GM12878 (cell line): ENCODE measurements at regions not wholly inside any gene's neighbourhood (a gene's known extent, or its start where the extent isn't known, plus 50 kb on each side); places are given as distances from the start of the nearest gene placed in this dataset.

Source experiments
- ATAC-seq: fragments of 200-7000 bp; cut with Tn5 transposase; 3 replicates; pipeline ENCODE4 v1.9.1; 2020; ENCODE audit warnings: mild to moderate bottlenecking, moderate library complexity
- BruUV-seq: library from RNA; stranded (reverse); fragments of 400-500 nt; replicated peaks from 2 replicates; lab custom pipeline; 2021; lab: Mats Ljungman, UMichigan
- CTCF ChIA-PET: fragments of 300-600 bp; sonication (Branson Sonifier 250); formaldehyde crosslinking; extraction: SDS; loops from one replicate; lab custom pipeline; 2021; ENCODE audit warnings: inconsistent platforms; lab: Yijun Ruan, JAX
- POLR2A ChIA-PET: fragments of 350-600 bp; formaldehyde crosslinking; extraction: SDS; loops from one replicate; lab custom pipeline; 2021; ENCODE audit warnings: inconsistent platforms; lab: Charles Lee
- RAD21 ChIA-PET: fragments of 300-600 bp; sonication (Branson Sonifier 250); formaldehyde crosslinking; loops from one replicate; lab custom pipeline; 2023; ENCODE audit warnings: antibody characterized with exemption; ENCODE audit not compliant: unreplicated experiment; lab: Charles Lee
- SMC1A ChIA-PET: fragments of 300-600 bp; sonication (Branson Sonifier 250); formaldehyde crosslinking; loops from one replicate; lab custom pipeline; 2023; ENCODE audit not compliant: unreplicated experiment, uncharacterized antibody; lab: Charles Lee
- DNase-seq: peaks from one replicate; pipeline ENCODE4 v3.0.0-alpha.2; 2011; ENCODE audit warnings: low read depth, low spot score
- FAIRE-seq: peaks from 3 replicates; lab custom pipeline; 2011; peaks lifted over from hg19 to GRCh38; lab: Jason Lieb, UNC
- H2AFZ ChIP-seq: 2 replicates; pipeline ENCODE4 v1.6.0; 2011; ENCODE audit warnings: low read depth, low read length, control low read depth; ENCODE audit not compliant: control insufficient read depth
- H3K27ac ChIP-seq: 2 replicates; pipeline ENCODE4 v1.5.1; 2011; ENCODE audit warnings: control low read depth; ENCODE audit not compliant: control insufficient read depth, insufficient read depth
- H3K27me3 ChIP-seq, 2 experiments: replicated peaks in 1 of 2; 2 replicates each; pipeline versions ENCODE4 v1.6.0 to v1.6.1; 2011; ENCODE audit warnings: low read length in 1 of 2; ENCODE audit not compliant: control insufficient read depth in 2 of 2, insufficient read depth in 2 of 2
- H3K36me3 ChIP-seq, 2 experiments: 2 replicates each; pipeline ENCODE4 v1.5.1; 2011; ENCODE audit warnings: low read length in 1 of 2; ENCODE audit not compliant: control insufficient read depth in 2 of 2, insufficient read depth in 2 of 2
- H3K4me1 ChIP-seq: 2 replicates; pipeline ENCODE4 v1.6.1; 2011; ENCODE audit warnings: mild to moderate bottlenecking, low read length, moderate library complexity, mixed read lengths; ENCODE audit not compliant: control insufficient read depth, insufficient read depth
- H3K4me2 ChIP-seq: 2 replicates; pipeline ENCODE4 v1.6.0; 2011; ENCODE audit warnings: control low read depth; ENCODE audit not compliant: control insufficient read depth, insufficient read depth
- H3K4me3 ChIP-seq: fragments of 200-600 bp; sonication (generic); 2 replicates; pipeline ENCODE4 v1.5.1; 2016
- H3K79me2 ChIP-seq: 2 replicates; pipeline ENCODE4 v1.6.0; 2011; ENCODE audit warnings: low read length; ENCODE audit not compliant: control insufficient read depth, insufficient read depth
- H3K9ac ChIP-seq: 2 replicates; pipeline ENCODE4 v1.8.0; 2011; ENCODE audit warnings: low read length, control low read depth, mixed read lengths; ENCODE audit not compliant: control insufficient read depth, insufficient read depth
- H3K9me3 ChIP-seq: replicated peaks from 3 replicates; pipeline ENCODE4 v1.5.1; 2011; ENCODE audit warnings: mild to moderate bottlenecking, low read length; ENCODE audit not compliant: control insufficient read depth, insufficient read depth
- H4K20me1 ChIP-seq: 2 replicates; pipeline ENCODE4 v1.6.0; 2011; ENCODE audit not compliant: control insufficient read depth, insufficient read depth
- BHLHE40 ChIP-seq, 2 experiments: fragments of 450-650 bp in 1 of 2; IDR thresholded peaks; 2 replicates each; pipeline ENCODE4 v1.6.1; 2011 to 2017; ENCODE audit warnings: low read depth in 2 of 2, borderline replicate concordance in 1 of 2, improper control_type of control experiment in 1 of 2, low read length in 1 of 2, mild to moderate bottlenecking in 1 of 2
- CTCF ChIP-seq, 3 experiments: IDR thresholded peaks in 2 of 3; conservative IDR thresholded peaks in 1 of 3; 2 replicates each; pipeline ENCODE4 v1.5.1; 2011; ENCODE audit warnings: low read depth in 3 of 3, low read length in 3 of 3, mild to moderate bottlenecking in 3 of 3, control low read depth in 2 of 3, moderate library complexity in 2 of 3, inconsistent platforms in 1 of 3, mixed read lengths in 1 of 3; ENCODE audit not compliant: control insufficient read depth in 2 of 3, insufficient read depth in 1 of 3; ENCODE audit errors: extremely low read depth in 1 of 3
- DPF2 ChIP-seq: fragments of 450-650 bp; IDR thresholded peaks from 2 replicates; pipeline ENCODE4 v1.6.1; 2017; ENCODE audit warnings: mild to moderate bottlenecking
- HCFC1 ChIP-seq: fragments of 150-350 bp; IDR thresholded peaks from 2 replicates; pipeline ENCODE4 v1.6.1; 2014; ENCODE audit warnings: low read length
- JUNB ChIP-seq: IDR thresholded peaks from 2 replicates; pipeline ENCODE4 v1.6.1; 2016; ENCODE audit warnings: antibody characterized with exemption, mild to moderate bottlenecking
- KAT2A ChIP-seq: conservative IDR thresholded peaks from 2 replicates; pipeline ENCODE4 v1.6.1; 2011; ENCODE audit warnings: low read depth, low read length; ENCODE audit not compliant: control insufficient read depth
- NR2C2 ChIP-seq: IDR thresholded peaks from 2 replicates; pipeline ENCODE4 v1.6.1; 2011; ENCODE audit warnings: borderline replicate concordance, low read depth; ENCODE audit not compliant: control insufficient read depth, insufficient read length
- NR2F1 ChIP-seq: fragments of 450-650 bp; conservative IDR thresholded peaks from 2 replicates; pipeline ENCODE4 v1.6.1; 2017; ENCODE audit warnings: mild to moderate bottlenecking
- PAX8 ChIP-seq: fragments of 450-650 bp; IDR thresholded peaks from 2 replicates; pipeline ENCODE4 v1.6.1; 2017; ENCODE audit warnings: mild to moderate bottlenecking, moderate library complexity
- SIN3A ChIP-seq: IDR thresholded peaks from 2 replicates; pipeline ENCODE4 v1.6.1; 2012; ENCODE audit warnings: low read depth, low read length, improper control_type of control experiment
- SKIL ChIP-seq: fragments of 450-650 bp; IDR thresholded peaks from 2 replicates; pipeline ENCODE4 v1.6.1; 2017; ENCODE audit warnings: mild to moderate bottlenecking, low read depth, inconsistent platforms; ENCODE audit not compliant: poor library complexity, severe bottlenecking
- SPI1 ChIP-seq: IDR thresholded peaks from 2 replicates; pipeline ENCODE4 v1.6.1; 2011; ENCODE audit warnings: low read depth, mild to moderate bottlenecking, low read length, moderate library complexity, borderline replicate concordance; ENCODE audit not compliant: insufficient read depth
- STAT3 ChIP-seq: IDR thresholded peaks from 2 replicates; pipeline ENCODE4 v1.6.1; 2011; ENCODE audit warnings: low read depth, low read length, improper control_type of control experiment
- USF2 ChIP-seq: IDR thresholded peaks from 2 replicates; pipeline ENCODE4 v1.6.1; 2011; ENCODE audit warnings: low read depth, low read length, improper control_type of control experiment, borderline replicate concordance
- WGBS: methylation state at CpG from one replicate; pipeline ENCODE4 v1.1.6; 2016; ENCODE audit warnings: low lambda C conversion rate; ENCODE audit not compliant: insufficient replicate concordance, insufficient coverage; ENCODE audit errors: missing lambda C conversion rate; 5-methylcytosine and 5-hydroxymethylcytosine counted together
- in situ Hi-C: fragments of 300-500 bp; cut with MboI; formaldehyde crosslinking; loops from 9 replicates; pipeline ENCODE4 v1.14.3; 2018; ENCODE audit warnings: mixed read lengths
- intact Hi-C: fragments of 100-400 bp; cut with micrococcal nuclease; formaldehyde crosslinking; loops from one replicate; pipeline ENCODE4 v1.14.2; 2022; ENCODE audit not compliant: unreplicated experiment
- TF ChIP-seq, protein P1 (sequence below): fragments of 450-650 bp; conservative IDR thresholded peaks from 2 replicates; pipeline ENCODE4 v1.6.1; 2017; ENCODE audit warnings: mild to moderate bottlenecking, moderate library complexity

- TF ChIP-seq SKIL: no peak
- no peak for TF ChIP-seq USF2
These were observed 107.9 kb upstream of the ALDH1B1 start (continued) for GRCh38 chr9:38284588-38285051.

- ATAC-seq (no peak), FAIRE-seq (no peak), DNase-seq (no peak)
- H3K79me2 ChIP-seq: no peaks in the 10 kb centered on the region
- no peak overlapping the region for H3K4me3 ChIP-seq
- no peaks in the 10 kb centered on the region for H3K4me1 ChIP-seq
- ChIA-PET SMC1A (no interaction called here), POLR2A (no interaction called here), CTCF (interaction anchor here (1.1 to 1.6 kb wide), 2 partner anchors 21 to 196 kb away, joined by 3 to 5 read pairs; no protein-coding TSS in a partner anchor), RAD21 (no interaction called here)
- in situ Hi-C loops: no loop called here
- no peak overlapping the region for H3K27ac ChIP-seq
- H2AFZ ChIP-seq: no peak overlapping the region
- 44% methylated on average over 9 of the region's 9 CpGs for WGBS
- intact Hi-C loops: no loop called here
- H3K27me3 ChIP-seq: peaks cover 0 to 4% of the 10 kb centered on the region in 2 experiments; a peak in 2 of 4 replicates
- no peak overlapping the region for H3K4me2 ChIP-seq
- H4K20me1 ChIP-seq: no peaks in the 10 kb centered on the region
- BruUV-seq: no TSS peak
- H3K9me3 ChIP-seq: no peaks in the 10 kb centered on the region
- TF ChIP-seq BHLHE40 (IDR thresholded peaks at IDR 0.05; ENCODE audit: borderline replicate concordance in 1 of 2, low read depth in 2 of 2, low read length in 1 of 2) (no peak), SIN3A (no peak), NR2C2 (no peak), PAX8 (no peak), NR2F1 (no peak), HCFC1 (no peak), JUNB (no peak), CTCF (IDR thresholded peaks at IDR 0.05 in 2 of 3, conservative IDR thresholded peaks at IDR 0.05 in 1 of 3; ENCODE audit: control insufficient read depth in 2 of 3, extremely low read depth in 1 of 3, insufficient read depth in 1 of 3, low read depth in 3 of 3, low read length in 3 of 3) (no peak), KAT2A (no peak), SPI1 (no peak), DPF2 (no peak), STAT3 (no peak)
- TF ChIP-seq, protein P1, sequence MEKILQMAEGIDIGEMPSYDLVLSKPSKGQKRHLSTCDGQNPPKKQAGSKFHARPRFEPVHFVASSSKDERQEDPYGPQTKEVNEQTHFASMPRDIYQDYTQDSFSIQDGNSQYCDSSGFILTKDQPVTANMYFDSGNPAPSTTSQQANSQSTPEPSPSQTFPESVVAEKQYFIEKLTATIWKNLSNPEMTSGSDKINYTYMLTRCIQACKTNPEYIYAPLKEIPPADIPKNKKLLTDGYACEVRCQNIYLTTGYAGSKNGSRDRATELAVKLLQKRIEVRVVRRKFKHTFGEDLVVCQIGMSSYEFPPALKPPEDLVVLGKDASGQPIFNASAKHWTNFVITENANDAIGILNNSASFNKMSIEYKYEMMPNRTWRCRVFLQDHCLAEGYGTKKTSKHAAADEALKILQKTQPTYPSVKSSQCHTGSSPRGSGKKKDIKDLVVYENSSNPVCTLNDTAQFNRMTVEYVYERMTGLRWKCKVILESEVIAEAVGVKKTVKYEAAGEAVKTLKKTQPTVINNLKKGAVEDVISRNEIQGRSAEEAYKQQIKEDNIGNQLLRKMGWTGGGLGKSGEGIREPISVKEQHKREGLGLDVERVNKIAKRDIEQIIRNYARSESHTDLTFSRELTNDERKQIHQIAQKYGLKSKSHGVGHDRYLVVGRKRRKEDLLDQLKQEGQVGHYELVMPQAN: no peak
- no peak overlapping the region for H3K9ac ChIP-seq
- no peaks in the 10 kb centered on the region for H3K36me3 ChIP-seq
These were observed 108.4 kb upstream of the ALDH1B1 start for GRCh38 chr9:38284039-38284575.
